Stimulated activated CD4-positive, alpha-beta T cell treated with anti-CD3 and anti-CD28 coated beads, Interleukin-1b, Interleukin-23, amount 100 ng/mL, for 24 hours (primary cell): ENCODE measurements at regions not wholly inside any gene's neighbourhood (a gene's known extent, or its start where the extent isn't known, plus 50 kb on each side); places are given as distances from the start of the nearest gene placed in this dataset.
"Not testable (repeated sequence)": the region's sequence is repeated elsewhere in the genome, so short reads cannot be mapped to it uniquely, and the experiment has no call there.

Source experiments
- DNase-seq, 4 experiments: peaks; one replicate each; pipeline ENCODE4 v3.0.0-alpha.2; 2020; ENCODE audit warnings: low read depth in 4 of 4, low spot score in 1 of 4

DNA sequence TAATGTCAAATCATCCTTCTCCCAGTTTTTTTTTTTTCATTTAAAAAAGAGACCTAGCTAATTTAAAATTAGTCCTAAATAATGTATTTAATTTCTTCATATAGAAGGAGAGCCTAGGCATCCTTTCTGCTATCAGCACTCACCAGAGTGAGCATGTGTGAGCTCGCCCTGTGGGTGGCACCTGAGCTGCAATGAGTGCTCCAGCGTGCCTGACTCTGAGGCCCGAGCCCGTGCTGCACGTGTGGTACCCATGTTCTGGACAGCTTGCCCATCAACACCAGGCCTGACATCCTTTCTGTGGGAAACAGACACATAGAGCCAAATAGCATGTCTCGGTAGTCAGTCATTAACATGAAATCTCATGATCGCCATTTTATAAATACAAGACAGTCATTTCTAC, 381.4 kb downstream of the DTWD2 start:
- no peak for DNase-seq

DNA sequence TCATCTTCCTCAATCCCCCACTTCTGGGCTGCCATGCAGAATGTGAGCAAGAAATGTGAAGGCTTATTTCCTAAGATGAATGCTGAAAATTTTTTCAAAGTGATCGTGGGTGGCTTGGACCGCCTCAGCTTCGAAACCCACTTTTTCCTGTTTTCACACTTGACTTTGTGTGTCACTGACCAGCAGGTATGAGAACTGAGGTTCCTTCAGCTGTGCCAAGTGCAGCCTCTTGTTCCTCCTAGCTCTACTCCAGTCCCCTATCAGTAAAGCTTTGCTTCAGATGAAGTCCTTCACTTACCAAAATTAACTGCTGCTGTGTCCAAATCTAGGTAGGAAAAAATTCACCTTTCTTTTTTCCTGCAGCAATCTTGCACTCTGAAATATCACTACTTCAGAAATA, 382.6 kb downstream of the DTWD2 start:
- no peak for DNase-seq

DNA sequence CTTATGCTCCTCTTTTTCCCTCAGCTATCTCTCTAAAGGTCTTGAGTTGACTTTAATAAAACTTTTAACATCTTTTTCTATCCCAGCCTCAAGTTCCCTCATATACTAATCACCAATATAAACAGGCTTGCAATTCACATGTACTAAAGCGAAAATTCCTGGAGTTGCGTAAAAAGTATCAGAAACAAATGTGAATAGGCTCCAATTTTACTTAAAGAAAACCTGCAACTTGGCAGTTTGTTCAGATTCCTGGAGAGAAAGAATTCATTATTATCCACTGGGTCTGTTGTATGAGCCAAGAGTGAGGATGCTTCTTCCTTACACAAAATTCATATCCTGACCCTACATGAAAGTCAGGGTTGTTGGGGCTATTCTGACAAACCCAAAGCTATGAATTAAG, 384.2 kb downstream of the DTWD2 start:
- no peak for DNase-seq

DNA sequence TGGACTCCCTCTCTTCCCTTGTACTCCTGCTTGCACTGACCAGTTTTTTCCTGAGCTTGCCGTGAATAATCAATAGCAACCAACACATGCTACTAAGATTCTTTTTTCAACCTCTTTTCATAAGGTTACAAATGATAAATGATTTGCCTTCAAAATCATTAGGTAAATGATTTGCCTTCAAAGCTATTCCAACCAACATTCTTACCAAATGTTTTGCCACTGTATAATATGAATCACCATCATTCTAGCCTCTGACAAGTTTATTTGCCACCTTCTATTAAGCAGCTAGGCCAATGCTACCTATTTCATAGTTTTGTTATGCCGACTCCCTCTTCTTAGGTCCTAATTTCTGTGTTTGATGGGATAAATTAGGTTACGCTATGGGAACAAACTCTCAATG, 385.1 kb downstream of the DTWD2 start:
- DNase-seq = no peak

DNA sequence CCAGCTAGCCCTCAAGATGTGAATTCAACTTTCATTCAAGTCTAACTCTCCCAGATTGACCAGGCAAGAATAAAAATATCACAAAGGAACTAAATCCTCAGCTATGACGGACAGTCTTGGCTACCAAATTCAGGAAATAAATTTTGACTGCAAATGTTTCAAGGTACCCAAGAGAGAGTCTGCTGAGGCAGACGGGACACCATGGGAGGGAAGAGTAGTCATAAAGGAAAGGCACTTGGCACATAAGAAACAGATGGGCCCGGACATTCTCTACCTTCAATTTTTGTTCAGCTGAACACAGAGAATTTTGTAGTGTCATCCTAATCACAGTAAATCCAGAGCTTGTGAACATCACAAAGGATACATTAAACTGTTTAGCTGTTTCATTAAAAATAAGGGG, 390.0 kb downstream of the DTWD2 start:
- no peak for DNase-seq

DNA sequence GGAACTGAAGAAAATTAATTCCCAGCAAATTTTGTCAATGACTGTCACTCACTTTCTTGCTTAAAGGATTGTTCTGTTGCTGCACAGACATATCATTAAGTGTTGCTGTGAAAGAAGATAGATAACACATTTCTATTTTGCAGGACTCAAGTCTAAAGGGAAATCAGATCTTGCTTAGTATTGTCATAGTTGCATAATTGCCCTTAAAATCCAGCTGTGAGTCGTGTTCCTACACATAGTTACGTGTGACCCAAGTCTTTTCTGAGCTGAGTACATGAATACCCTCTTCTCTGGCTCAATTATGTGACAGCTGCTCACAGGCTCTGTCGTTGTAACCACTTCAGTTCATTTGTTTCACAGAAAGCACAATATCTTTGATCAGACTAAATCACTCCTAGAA, 390.8 kb downstream of the DTWD2 start:
- no peak for DNase-seq

DNA sequence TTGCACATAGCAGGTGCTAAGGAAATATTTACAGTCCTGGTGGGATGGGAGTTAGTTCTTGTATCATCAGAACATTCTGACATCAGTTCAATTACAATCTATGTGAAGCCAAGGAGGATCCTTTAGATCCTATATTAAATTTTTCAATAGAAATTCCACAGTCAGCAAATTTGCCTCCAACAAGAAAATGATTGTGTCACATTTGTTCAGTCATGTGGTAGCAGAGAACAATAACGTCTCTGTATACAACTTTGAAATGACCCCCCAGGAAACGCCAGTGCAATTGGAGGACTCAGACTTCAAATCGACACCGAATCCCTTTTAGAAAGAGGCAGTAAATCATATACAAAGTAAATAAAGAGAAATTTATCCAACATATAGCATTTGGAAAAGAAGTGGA, 392.1 kb downstream of the DTWD2 start:
- DNase-seq = no peak

DNA sequence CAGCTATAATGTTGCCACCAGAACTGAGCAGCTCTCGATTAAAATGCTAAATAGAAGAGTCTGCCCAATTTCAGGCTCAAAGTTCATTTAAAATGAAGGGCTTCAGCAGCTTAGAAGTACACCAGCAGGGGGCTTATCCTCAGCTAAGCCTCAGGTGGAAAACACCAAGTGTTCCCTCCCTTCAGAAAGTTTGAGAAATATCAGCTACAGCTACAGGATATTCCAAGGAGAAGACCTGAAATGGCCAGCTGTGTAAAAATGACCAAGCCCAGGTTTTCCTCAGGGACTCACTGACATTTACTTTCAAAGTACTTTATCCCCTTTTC, 395.4 kb downstream of the DTWD2 start:
- no peak for DNase-seq

DNA sequence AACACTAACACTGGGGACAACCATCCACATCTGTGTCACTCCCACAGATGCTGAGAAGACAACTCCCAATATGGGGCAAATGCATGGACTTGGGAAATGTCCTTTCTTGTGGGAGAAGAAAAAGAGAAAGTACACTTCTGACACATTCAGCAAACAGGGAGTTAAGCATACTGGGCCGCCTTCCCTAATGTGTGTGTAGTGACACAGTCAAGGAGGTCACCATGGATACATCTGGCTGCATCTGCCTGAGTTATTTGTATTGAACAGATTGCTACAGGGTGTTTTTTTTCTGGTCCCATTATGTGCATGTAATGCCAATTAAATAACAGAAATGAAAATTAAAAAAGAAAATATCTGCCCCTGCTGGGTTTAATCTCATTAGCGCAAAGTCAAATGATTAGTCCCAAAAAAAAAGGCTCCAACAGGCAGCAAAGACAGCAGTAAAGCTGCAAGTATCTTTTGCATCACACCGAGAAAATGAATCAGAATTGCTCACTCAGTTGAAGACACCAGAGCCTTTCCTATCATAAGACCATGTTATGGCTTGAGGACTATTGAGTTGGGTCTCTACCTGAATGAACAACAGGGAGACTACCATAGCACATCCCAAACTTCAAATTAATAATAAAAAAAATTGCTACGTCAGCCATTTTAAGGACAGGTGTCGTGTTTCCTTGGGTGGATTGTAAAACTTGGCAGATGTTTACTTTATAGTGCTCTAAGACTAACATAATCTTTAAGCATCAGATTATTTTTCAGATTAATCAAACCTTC, 395.9 kb downstream of the DTWD2 start:
- no peak for DNase-seq

DNA sequence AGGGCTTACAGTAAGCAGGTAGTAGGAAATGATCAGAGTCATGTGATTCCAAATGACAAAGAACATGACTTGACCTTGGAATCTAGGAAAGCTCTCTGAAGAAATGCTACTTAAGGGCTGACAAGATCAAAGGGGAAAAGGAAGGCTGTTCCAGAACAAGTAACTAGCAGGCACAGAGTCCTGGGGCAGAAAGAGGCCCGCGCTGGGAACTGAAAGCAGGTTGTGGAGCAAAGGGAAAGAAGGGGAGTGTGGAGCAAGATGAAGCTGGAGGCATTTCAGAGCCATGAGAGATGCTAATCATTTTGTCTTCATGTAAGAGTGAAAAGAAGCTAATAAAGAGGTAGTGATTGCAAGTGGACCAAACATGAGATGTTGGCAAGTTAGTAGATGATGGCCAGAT, 397.5 kb downstream of the DTWD2 start:
- no peak for DNase-seq

DNA sequence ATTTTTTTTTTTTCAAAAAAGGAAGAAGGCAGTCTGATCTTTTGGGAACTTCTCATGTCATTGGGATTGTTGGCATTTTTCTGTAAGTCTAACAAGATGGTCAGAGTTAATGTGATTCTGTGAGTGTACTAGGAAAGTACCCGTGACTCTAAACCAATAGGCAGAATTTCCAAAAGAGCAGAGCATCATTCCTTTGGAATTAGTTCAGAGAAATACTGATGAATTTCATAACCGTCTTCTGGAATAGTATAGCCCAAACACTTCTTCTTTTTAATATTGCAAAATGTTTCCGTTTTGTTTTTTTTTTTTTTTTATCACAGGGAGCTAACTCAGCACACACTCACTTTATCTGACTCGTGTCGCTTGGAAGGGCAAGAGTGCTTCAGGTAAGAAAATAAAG, 407.4 kb downstream of the DTWD2 start:
- no peak for DNase-seq

DNA sequence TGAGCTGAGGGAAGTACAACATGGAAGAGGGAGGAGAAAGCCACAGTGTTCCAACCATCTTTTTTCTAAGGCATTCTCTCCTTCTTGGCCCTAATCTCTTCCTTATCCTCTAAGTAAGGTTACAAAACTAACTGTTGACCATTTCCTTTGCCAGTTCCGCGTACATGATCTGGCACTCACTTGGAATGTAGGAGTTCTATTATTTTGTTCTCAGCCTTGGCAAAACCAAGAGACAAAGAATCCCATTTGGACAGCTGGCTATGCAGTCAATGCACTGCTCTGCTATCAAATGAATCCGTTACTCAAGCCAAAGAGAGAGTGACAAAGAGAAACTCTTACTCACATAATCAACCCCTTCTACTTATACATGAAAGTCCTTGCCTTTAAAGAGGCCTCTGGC, 410.3 kb downstream of the DTWD2 start:
- DNase-seq = no peak

DNA sequence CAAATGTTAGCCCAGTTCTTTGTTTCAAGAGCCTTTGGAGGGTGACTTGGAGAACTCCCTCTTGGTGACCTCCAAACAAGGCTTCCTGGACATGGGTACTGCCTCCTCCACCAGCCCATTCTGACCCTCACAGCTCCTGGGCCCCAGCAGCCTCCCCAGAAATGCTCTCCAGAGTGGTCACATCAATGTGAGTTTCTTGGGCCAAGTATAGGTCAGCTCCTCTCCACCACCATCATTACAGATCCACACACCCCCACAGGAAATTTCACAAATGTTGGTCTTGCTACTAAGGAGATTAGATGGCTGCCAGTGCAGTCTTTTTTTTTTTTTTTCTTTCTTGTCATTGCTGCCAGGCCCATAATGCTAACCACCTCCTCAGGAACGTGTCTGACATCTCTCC, 410.7 kb downstream of the DTWD2 start:
- no peak for DNase-seq

DNA sequence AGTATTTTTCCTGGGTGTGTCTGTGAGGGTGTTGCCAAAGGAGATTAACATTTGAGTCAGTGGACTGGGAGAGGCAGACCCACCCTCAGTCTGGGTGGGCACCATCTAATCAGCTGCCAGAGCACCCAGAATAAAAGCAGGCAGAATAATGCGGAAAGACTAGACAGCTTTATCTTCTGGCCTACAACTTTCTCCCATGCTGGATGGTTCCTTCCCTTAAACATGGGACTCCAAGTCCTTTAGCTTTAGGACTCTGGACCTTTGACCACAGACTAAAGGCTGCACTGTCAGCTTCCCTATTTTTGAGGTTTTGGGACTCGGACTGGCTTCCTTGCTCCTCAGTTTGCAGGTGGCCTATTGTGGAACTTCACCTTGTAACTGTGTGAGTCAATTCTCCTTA, 418.1 kb downstream of the DTWD2 start:
- not testable (repeated sequence) for DNase-seq

DNA sequence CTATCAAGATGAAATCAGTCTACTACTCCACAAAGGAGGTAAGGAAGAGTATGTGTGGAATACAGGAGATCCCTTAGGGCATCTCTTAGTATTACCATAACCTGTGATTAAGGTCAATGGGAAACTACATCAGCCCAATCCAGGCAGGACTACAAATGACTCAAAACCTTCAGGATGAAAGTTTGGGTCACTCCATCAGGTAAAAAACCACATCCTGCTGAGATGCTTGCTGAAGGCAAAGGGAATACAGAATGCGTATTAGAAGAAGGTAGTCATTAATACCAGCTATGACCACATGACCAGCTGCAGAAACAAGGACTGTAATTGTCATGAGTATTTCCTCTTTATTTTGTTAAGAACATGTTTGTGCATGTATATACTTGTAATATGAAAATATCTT, 418.8 kb downstream of the DTWD2 start:
- DNase-seq = not testable (repeated sequence)

DNA sequence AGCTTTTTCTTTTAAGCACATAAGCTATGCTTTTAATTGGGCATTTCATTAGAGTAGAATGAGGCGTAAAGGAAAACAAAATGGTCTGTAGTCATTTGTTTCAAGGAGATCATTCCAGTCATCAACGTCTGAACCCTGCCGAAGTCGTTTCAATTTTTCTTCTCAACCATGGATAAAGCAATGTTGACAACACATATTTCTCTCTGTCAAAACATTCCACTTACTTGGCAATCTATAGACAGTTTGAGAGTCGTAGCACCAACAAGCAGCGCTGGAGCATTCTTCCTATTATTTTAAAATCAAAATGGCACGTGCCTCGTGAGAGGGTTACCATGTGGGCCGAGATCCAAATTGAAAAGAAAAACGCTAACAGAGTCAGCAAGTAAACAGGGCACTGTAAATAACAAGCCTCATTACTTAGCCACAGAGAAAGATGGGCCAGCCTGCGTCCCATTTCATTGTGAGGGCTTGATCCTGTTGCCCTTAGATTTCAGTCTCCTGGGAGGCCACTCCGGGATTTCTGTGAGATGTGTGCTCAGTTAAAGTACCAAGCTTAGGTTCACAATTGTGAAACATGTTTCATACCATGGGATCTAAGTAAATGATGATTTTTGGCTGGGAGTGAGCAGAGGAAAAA, 422.9 kb downstream of the DTWD2 start:
- no peak for DNase-seq

DNA sequence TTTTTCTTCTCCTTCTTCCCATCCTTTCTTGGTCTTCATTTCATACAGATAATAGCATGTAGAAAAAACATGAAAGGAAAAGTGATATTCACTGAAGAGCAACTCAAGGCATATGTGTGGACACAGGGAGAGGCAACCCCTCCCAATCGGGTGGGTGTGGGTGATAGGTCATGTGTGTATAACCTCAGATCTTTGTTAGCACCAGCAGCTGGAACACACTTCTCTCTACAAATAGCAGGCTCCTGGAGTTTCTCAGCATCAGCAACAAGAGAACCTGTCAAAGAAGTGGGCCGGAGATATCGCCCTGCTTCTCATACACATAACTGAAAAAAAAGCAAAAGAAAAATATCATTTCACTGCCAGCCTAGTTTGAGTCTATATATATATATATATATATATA, 426.4 kb downstream of the DTWD2 start:
- no peak for DNase-seq

DNA sequence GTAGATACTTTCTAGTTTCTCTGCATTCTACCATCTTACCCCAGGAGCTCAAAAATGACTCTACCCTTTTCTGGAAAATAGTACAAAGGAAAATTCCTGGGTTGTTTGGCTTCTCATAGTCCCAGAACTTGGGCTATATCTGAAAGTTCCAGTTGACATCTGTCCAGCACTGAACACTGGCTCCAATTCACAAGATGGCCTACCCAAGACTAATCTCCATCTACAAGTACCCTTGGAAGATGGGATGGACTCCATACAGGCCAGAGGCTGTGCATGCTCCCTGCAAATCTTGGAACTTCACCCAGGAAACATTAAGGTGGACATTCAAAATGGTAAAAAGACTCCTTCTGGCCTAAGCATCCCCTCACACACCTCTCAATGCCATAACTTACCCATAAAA, 427.1 kb downstream of the DTWD2 start:
- DNase-seq = no peak

DNA sequence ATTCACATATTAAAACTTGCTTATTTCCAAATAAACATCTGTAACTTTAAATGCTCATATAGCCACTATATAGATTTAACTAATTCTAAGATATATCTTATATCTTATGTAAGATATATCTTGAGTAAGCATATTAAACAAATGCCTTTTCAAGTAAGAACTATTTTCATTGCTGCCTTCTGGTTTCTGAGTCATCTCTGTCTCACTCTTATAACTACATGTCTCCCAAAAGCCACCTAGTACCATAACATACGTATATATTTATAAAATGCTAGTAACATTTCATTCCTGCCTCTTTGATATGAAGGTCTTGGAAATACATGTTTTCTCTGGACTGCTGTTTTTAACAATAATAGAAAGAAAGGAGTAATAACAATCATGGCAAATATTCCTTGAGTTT, 429.5 kb downstream of the DTWD2 start:
- DNase-seq = no peak

DNA sequence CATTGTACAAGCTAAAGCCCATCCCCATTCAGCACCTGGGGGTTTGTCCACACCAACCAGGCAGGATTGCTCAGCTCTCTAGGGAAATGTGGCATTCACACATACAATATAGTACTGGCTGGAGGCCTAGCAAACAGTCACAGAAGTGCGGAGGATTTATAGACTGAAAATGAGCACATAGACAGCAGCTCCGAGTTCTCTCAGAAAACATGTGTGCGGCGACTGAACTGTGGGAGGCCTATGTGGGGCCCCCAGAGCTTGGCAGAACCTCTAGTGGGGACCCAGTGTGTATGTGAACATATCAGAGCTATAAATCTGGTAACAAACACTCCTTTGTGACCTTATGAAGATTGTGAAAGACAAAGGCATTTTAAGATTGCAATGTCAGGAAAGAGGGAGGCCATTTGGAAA, 431.1 kb downstream of the DTWD2 start:
- no peak for DNase-seq

DNA sequence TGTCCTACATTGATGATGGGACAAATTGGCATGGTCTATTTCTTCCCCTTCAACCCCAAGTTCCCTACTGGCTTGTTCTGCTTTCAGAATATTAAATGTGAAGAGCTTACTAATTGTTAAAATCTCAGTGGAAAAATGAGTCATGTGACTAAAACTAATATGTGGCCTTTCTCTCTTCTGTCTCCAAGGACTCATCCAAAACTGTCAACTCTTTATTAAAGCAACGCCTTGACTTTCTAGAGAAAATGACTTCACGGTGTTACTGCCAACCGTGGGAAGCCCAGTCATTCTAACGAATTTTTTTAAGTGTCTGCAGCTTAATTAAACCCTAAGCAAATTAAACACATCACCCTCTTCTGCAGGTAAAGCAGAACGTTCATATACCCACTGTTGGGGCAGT, 431.6 kb downstream of the DTWD2 start:
- no peak for DNase-seq

DNA sequence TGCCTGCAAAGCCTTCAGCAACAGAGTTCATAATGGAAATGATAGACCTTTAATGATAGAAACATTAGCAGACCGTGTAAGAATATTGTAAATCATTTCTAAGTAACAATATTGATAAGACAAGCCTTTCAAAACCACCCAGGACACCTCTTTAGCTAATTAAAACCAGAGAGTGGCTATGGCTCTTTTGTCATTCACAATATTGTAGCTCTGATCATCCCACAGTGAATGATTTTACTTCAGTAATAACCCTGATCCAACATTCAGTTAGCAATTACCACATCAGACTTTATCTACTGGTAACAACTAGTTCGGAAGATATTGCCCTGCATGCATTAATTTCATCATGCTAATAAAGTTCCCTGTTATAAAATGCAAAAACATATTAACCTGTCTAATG, 432.6 kb downstream of the DTWD2 start:
- DNase-seq = no peak

DNA sequence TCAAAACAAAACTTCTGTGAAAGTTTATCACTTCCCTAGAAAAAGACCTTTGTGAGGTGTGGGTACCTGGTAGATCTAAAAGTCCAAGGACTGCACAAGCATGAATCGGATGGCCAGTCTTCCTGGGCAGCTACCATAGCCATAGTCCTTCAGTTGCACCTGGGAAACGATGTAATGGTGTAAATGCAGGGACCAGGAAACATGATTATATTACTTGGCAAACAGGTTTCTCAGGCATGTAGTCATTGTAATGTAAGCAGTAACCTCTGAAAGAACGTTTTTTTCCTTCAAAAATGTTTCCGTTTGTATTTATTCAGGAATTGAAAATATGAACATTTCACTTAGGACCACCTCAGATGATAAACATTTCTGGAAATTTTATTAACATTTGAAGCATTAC, 433.4 kb downstream of the DTWD2 start:
- no peak for DNase-seq
